ENCODE measurements at regions not wholly inside any gene's neighbourhood (a gene's known extent, or its start where the extent isn't known, plus 50 kb on each side); places are given as distances from the start of the nearest gene placed in this dataset.

DNA sequence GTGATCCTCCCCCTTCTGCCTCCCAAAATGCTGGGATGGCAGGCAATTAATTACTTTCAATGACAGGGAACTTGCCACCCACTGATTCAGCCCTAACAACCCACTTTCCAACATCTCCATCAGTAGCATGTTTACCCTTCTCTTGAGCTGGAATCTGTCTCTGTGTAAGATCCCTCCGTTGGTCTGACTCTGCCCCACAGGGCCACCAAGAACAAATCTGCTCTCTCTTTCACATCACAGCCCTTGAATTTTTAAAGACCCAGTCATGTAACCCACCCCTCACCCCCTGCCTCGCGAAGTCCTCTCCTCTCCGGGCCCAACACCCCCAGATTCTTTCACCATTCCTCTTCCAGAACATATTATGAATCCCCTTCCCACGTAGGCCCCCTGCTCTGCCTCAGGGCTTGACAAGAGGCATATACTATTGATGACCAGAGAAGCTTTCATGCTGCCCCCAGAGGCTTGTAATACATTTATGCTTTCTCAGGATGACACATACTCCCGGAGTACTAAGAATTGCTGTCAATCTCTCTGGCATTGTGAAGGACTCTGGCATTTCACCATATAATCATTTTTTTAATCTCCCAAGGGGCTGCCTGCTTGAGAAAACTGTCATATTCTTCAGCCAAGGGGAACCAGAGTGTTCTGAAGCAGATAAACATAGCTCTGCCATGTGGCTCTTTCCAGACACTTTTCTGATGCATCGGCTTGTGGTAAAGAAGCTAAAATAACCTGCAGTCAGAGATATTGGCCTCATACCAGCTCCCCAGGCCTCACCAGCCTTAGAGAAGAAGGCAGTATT is 179.2 kb upstream of the AUTS2 start:
- FAIRE-seq, result no peak
- TF ChIP-seq, protein P1, sequence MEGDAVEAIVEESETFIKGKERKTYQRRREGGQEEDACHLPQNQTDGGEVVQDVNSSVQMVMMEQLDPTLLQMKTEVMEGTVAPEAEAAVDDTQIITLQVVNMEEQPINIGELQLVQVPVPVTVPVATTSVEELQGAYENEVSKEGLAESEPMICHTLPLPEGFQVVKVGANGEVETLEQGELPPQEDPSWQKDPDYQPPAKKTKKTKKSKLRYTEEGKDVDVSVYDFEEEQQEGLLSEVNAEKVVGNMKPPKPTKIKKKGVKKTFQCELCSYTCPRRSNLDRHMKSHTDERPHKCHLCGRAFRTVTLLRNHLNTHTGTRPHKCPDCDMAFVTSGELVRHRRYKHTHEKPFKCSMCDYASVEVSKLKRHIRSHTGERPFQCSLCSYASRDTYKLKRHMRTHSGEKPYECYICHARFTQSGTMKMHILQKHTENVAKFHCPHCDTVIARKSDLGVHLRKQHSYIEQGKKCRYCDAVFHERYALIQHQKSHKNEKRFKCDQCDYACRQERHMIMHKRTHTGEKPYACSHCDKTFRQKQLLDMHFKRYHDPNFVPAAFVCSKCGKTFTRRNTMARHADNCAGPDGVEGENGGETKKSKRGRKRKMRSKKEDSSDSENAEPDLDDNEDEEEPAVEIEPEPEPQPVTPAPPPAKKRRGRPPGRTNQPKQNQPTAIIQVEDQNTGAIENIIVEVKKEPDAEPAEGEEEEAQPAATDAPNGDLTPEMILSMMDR (IDR thresholded peaks at IDR 0.05; ENCODE audit: insufficient read depth, low read length, severe bottlenecking), result no peak
- DNase-seq (ENCODE audit: low read depth), result no peak
- Histone ChIP-seq H3K27me3 (ENCODE audit: control insufficient read depth, insufficient read depth, low read length) (no peaks in the 10 kb centered on the region), H3K4me3 (ENCODE audit: low read depth, low read length) (no peak overlapping the region), H3K36me3 (ENCODE audit: control insufficient read depth, insufficient read depth, low read length) (no peaks in the 10 kb centered on the region)

DNA sequence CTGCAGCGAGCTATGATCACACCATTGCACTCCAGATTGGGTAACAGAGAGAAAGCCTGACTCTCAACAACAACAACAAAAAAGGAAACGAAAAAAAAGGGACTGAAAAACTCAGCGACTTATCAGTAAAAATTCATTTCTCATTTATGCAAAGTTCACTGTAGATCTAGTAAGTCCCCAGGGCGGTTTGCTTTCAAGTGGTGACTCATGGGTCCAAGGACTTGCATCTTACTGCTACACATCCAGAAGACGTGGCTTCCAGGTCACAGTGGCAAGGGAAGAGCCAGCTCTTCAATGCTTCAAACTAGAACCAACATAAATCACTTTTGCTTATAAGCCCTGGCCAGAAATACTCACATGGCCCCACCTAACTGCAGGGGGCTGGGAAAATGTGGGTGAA is 178.3 kb upstream of the AUTS2 start:
- no peak for FAIRE-seq
- Histone ChIP-seq H3K4me3 (ENCODE audit: low read depth, low read length) (no peak overlapping the region), H3K27me3 (ENCODE audit: control insufficient read depth, insufficient read depth, low read length) (no peaks in the 10 kb centered on the region), H3K36me3 (ENCODE audit: control insufficient read depth, insufficient read depth, low read length) (no peaks in the 10 kb centered on the region)
- TF ChIP-seq, protein P1 (IDR thresholded peaks at IDR 0.05; ENCODE audit: insufficient read depth, low read length, severe bottlenecking), result no peak
- DNase-seq (ENCODE audit: low read depth), result no peak

DNA sequence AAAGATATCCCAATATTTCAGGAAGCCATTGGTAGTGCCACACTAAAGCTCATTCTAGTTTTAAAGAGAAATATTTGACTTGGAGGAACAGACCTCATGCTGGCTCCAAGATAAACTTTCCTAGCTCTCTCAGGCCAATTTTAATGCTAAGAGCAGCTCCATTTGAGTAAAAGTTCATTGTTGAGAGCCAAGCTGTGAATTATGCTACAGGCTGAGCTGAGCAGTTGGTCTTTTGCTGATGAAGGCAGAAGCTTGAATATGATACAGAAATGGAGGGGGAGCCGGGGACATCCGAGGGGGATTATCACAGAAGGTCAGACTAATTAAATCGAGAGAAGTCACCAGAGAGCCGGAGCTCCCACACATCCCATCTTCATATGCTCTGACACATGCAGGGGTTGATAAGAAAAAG is 175.7 kb upstream of the AUTS2 start:
- no peak overlapping the region for H3K4me3 ChIP-seq (ENCODE audit: low read depth, low read length)
- FAIRE-seq (no peak), DNase-seq (ENCODE audit: low read depth) (no peak)
- TF ChIP-seq, protein P1 (IDR thresholded peaks at IDR 0.05; ENCODE audit: insufficient read depth, low read length, severe bottlenecking), result no peak
- no peaks in the 10 kb centered on the region for H3K36me3 ChIP-seq (ENCODE audit: control insufficient read depth, insufficient read depth, low read length)
- H3K27me3 ChIP-seq (ENCODE audit: control insufficient read depth, insufficient read depth, low read length), result no peaks in the 10 kb centered on the region

DNA sequence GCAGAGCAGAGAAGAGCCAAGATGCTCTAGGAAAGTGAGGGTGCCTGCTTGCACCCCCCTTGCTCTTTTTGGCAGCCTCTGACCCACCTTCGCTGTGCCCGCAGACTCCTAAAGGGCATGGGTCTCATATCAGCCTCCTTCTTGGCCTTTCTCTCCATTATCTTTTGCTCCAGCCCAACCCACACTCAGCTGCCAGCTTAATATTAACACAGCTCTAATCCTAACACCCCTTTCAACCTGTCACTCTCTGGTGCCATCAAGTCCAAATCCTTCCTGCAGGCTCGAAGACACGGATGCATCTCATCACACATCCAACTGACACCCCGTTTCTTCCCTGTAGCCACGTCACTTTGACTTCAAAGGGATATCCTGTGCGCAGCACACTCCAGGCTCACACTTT is 171.6 kb upstream of the AUTS2 start:
- no peak overlapping the region for H3K4me3 ChIP-seq (ENCODE audit: low read depth, low read length)
- TF ChIP-seq, protein P1 (IDR thresholded peaks at IDR 0.05; ENCODE audit: insufficient read depth, low read length, severe bottlenecking), result no peak
- FAIRE-seq (no peak), DNase-seq (ENCODE audit: low read depth) (no peak)
- no peaks in the 10 kb centered on the region for H3K36me3 ChIP-seq (ENCODE audit: control insufficient read depth, insufficient read depth, low read length)
- no peaks in the 10 kb centered on the region for H3K27me3 ChIP-seq (ENCODE audit: control insufficient read depth, insufficient read depth, low read length)

DNA sequence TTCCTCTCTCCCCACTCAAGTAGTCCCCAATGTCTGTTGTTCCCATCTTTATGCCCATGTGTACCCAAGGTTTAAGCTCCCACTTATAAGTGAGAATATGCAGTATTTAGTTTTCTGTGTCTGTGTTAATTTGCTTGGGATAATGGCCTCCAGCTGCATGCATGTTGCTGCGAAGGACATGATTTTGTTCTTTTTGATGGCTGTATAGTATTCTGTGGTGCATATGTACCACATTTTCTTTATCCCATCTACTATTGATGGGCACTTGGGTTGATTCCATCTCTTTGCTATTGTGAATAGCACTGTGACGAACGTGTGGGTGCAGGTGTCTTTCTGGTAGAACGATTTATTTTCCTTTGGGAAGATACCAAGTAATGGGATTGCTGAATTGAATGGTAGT is 170.2 kb upstream of the AUTS2 start:
- H3K4me3 ChIP-seq (ENCODE audit: low read depth, low read length), result no peak overlapping the region
- TF ChIP-seq, protein P1 (IDR thresholded peaks at IDR 0.05; ENCODE audit: insufficient read depth, low read length, severe bottlenecking), result no peak
- DNase-seq (ENCODE audit: low read depth), result no peak
- no peaks in the 10 kb centered on the region for H3K27me3 ChIP-seq (ENCODE audit: control insufficient read depth, insufficient read depth, low read length)
- no peaks in the 10 kb centered on the region for H3K36me3 ChIP-seq (ENCODE audit: control insufficient read depth, insufficient read depth, low read length)
- FAIRE-seq, result no peak

DNA sequence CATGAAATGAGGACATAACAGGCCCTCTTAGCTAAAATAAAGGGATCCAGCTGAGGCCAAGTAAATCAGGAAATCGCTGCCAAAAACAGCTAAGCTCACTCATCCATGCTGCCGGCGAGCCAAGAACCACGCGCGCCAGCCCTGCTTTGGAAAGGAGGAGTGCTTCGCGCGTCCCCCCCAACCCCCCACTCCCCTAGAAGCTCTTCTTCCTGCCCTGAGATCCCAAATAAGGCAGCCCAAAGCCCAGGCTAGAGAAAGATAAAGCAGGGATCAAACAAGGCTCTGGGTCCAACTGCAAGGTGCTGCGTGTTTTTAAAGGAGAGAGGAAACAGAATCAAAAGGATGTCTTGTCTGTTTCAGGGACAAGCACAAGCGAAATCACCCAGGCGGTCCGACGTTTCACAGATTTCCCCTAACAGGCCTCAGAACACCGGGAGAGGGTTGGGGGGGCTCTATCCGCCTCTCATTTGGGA is 168.3 kb upstream of the AUTS2 start:
- DNase-seq (ENCODE audit: low read depth), result no peak
- Histone ChIP-seq H3K27me3 (ENCODE audit: control insufficient read depth, insufficient read depth, low read length) (no peaks in the 10 kb centered on the region), H3K4me3 (ENCODE audit: low read depth, low read length) (no peak overlapping the region), H3K36me3 (ENCODE audit: control insufficient read depth, insufficient read depth, low read length) (no peaks in the 10 kb centered on the region)
- TF ChIP-seq, protein P1 (IDR thresholded peaks at IDR 0.05; ENCODE audit: insufficient read depth, low read length, severe bottlenecking), result no peak
- FAIRE-seq, result no peak
